ENCODE measurements at regions not wholly inside any gene's neighbourhood (a gene's known extent, or its start where the extent isn't known, plus 50 kb on each side); places are given as distances from the start of the nearest gene placed in this dataset.

DNA sequence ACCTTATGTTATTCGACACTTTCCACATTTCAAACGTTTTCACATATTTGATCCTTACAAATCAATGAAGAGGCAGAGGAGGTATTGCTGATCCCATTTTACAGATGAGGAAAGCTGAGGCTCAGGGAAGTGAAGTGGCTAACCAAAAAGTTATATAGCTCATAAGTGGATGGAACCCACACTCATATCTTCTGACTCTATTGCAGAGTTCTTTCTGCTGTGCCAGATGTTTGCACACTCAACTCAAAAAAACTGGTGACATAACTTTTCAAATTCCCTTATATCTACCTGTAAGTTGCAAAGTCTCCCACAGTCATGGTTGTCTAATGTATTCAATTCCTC, 84.0 kb upstream of the SETMAR start:
- BruUV-seq (replicated peaks) = no TSS peak
- ChIA-PET CTCF (no interaction called here), POLR2A (ENCODE audit: low non-redundant PET) (no interaction called here)
- Histone ChIP-seq H3K4me3 (ENCODE audit: low read depth, low read length, poor library complexity, severe bottlenecking) (no peak overlapping the region), H3K27ac (ENCODE audit: low read depth, low read length, poor library complexity, severe bottlenecking) (no peak overlapping the region), H3K9me3 (ENCODE audit: low read depth, low read length, poor library complexity, severe bottlenecking) (no peaks in the 10 kb centered on the region), H3K36me3 (ENCODE audit: insufficient read depth, low read length, poor library complexity, severe bottlenecking) (no peaks in the 10 kb centered on the region), H3K27me3 (replicated peaks; ENCODE audit: insufficient read depth, low read depth, low read length, poor library complexity) (no peaks in the 10 kb centered on the region), H3K4me1 (ENCODE audit: insufficient read depth, low read length, poor library complexity, severe bottlenecking) (no peaks in the 10 kb centered on the region)
- TF ChIP-seq EZH2 (IDR thresholded peaks at IDR 0.05; ENCODE audit: borderline replicate concordance, low read depth, low read length, poor library complexity, severe bottlenecking) = no peak
- TF ChIP-seq, protein P1, sequence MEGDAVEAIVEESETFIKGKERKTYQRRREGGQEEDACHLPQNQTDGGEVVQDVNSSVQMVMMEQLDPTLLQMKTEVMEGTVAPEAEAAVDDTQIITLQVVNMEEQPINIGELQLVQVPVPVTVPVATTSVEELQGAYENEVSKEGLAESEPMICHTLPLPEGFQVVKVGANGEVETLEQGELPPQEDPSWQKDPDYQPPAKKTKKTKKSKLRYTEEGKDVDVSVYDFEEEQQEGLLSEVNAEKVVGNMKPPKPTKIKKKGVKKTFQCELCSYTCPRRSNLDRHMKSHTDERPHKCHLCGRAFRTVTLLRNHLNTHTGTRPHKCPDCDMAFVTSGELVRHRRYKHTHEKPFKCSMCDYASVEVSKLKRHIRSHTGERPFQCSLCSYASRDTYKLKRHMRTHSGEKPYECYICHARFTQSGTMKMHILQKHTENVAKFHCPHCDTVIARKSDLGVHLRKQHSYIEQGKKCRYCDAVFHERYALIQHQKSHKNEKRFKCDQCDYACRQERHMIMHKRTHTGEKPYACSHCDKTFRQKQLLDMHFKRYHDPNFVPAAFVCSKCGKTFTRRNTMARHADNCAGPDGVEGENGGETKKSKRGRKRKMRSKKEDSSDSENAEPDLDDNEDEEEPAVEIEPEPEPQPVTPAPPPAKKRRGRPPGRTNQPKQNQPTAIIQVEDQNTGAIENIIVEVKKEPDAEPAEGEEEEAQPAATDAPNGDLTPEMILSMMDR (conservative IDR thresholded peaks at IDR 0.05; ENCODE audit: low read depth, low read length) = no peak
- no peak for DNase-seq (ENCODE audit: low spot score)
- intact Hi-C loops (cut with micrococcal nuclease; ENCODE audit: unreplicated experiment) = no loop called here

DNA sequence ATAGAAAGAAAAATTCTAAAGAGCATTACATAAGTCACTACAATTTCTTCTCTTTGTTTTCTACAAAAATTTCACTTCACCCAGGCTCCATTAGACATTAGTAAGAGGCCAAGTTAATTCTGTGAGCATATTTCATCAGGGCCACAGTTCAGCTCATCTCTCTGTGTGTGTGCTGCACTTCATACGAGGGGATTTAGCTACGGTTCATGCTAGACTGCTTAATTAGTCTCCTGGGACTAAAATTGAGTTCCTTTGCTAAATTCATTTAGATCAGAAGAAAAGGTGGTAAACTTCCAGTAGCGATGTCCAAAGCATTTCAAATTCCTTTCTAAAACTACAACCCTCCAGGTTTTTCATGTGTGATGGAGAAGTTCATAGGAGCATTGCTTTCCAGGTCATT, 83.1 kb upstream of the SETMAR start:
- Histone ChIP-seq H3K27me3 (replicated peaks; ENCODE audit: insufficient read depth, low read depth, low read length, poor library complexity) (no peaks in the 10 kb centered on the region), H3K9me3 (ENCODE audit: low read depth, low read length, poor library complexity, severe bottlenecking) (no peaks in the 10 kb centered on the region), H3K36me3 (ENCODE audit: insufficient read depth, low read length, poor library complexity, severe bottlenecking) (no peaks in the 10 kb centered on the region), H3K4me1 (ENCODE audit: insufficient read depth, low read length, poor library complexity, severe bottlenecking) (no peaks in the 10 kb centered on the region), H3K4me3 (ENCODE audit: low read depth, low read length, poor library complexity, severe bottlenecking) (no peak overlapping the region), H3K27ac (ENCODE audit: low read depth, low read length, poor library complexity, severe bottlenecking) (no peak overlapping the region)
- ChIA-PET CTCF (no interaction called here), POLR2A (ENCODE audit: low non-redundant PET) (no interaction called here)
- TF ChIP-seq, protein P1 (conservative IDR thresholded peaks at IDR 0.05; ENCODE audit: low read depth, low read length) = no peak
- no peak for TF ChIP-seq EZH2 (IDR thresholded peaks at IDR 0.05; ENCODE audit: borderline replicate concordance, low read depth, low read length, poor library complexity, severe bottlenecking)
- intact Hi-C loops (cut with micrococcal nuclease; ENCODE audit: unreplicated experiment) = no loop called here
- BruUV-seq (replicated peaks) = no TSS peak
- no peak for DNase-seq (ENCODE audit: low spot score)

DNA sequence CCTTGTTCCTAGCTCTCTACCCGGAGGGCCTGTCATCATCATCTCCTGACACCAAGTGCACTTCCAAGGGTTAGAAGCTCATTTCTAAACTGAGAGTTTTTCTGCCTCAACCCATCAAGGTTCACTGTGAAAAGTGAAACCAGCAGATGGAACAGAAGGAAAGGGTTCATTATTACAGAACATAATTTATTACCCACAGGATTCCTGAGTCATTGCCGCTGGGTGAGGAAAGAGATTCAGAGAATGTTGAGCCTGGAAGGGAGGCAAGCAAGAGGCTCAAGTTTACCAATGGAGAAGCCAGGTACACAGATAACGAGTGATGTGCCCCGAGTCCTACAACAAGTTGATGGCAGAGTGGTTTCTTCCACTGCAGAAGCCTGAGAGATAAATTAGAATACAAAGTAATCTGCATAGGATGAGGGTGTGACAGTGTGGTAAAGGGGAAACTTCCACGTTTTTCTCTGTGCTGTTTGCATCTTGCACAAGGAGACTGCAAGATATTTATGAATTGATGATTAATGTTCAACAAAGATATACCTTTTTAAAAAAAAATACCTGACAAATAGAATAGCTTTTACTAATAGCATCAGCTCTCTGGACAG, 80.5 kb upstream of the SETMAR start:
- Histone ChIP-seq H3K9me3 (ENCODE audit: low read depth, low read length, poor library complexity, severe bottlenecking) (no peaks in the 10 kb centered on the region), H3K36me3 (ENCODE audit: insufficient read depth, low read length, poor library complexity, severe bottlenecking) (no peaks in the 10 kb centered on the region), H3K27ac (ENCODE audit: low read depth, low read length, poor library complexity, severe bottlenecking) (no peak overlapping the region), H3K4me3 (ENCODE audit: low read depth, low read length, poor library complexity, severe bottlenecking) (no peak overlapping the region), H3K27me3 (replicated peaks; ENCODE audit: insufficient read depth, low read depth, low read length, poor library complexity) (no peaks in the 10 kb centered on the region), H3K4me1 (ENCODE audit: insufficient read depth, low read length, poor library complexity, severe bottlenecking) (no peaks in the 10 kb centered on the region)
- BruUV-seq (replicated peaks) = no TSS peak
- CTCF ChIA-PET = no interaction called here
- TF ChIP-seq EZH2 (IDR thresholded peaks at IDR 0.05; ENCODE audit: borderline replicate concordance, low read depth, low read length, poor library complexity, severe bottlenecking) = no peak
- TF ChIP-seq, protein P1 (conservative IDR thresholded peaks at IDR 0.05; ENCODE audit: low read depth, low read length) = no peak
- no peak for DNase-seq (ENCODE audit: low spot score)
- intact Hi-C loops (cut with micrococcal nuclease; ENCODE audit: unreplicated experiment) = no loop called here
- POLR2A ChIA-PET (ENCODE audit: low non-redundant PET) = no interaction called here
